Cardiac fibroblast (primary cell): ENCODE measurements at regions not wholly inside any gene's neighbourhood (a gene's known extent, or its start where the extent isn't known, plus 50 kb on each side); places are given as distances from the start of the nearest gene placed in this dataset.

Experiments
- DNase-seq, 2 donors: peaks; one replicate each; pipeline versions ENCODE4 v3.0.0 to v3.0.0-alpha.2; 2010; ENCODE audit warnings: low read depth in 2 of 2
- H3K4me3 ChIP-seq, 2 donors: replicated peaks in 1 of 2; 1 replicate in 1 of 2; 2 replicates in 1 of 2; pipeline ENCODE4 v1.5.1; 2011; ENCODE audit warnings: low read depth in 2 of 2, low read length in 2 of 2, mild to moderate bottlenecking in 2 of 2, moderate library complexity in 1 of 2
- CTCF ChIP-seq: IDR thresholded peaks from one replicate; pipeline ENCODE4 v1.5.1; 2011; ENCODE audit warnings: low read depth, mild to moderate bottlenecking, low read length, inconsistent platforms

DNA sequence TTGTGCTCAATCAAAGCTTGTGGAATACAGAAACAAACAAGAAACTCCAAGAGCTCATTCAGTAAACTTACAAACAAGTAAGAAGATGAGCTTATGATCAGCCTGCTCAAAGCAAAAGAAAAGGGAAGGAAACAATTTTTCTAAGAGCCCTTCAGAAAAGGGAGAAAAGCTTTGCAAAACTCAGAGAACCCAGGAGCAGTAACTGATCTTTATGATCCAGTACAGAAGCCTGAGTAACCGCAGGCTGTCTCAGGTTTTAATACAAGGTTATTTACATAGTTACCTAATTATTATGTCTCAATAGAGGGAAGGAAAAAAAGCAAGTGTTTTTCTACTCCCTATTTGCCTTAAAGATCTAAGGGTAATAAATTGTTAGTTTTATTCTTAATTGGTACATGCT is 226.5 kb downstream of the MAFB start:
- no peak overlapping the region for H3K4me3 ChIP-seq
- no peak for DNase-seq
- TF ChIP-seq CTCF: no peak

DNA sequence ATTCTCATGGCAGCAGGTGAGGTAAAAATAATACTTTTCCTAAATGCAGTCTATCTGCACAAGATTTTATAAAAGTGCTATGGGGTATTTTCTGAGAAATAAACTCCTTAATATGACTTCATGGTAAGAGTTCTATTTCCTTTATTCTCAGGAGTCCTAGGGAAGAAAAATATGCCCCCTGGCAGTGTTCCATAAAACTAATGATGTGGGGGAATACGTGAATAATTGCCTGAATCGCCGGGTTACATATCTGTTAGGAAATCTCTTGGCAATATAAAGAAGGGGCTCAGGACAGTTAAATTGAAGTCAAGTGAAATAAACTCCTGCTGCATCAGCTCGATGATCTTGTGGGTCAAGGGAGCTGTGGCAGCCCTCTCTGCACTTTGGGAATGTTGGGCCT is 229.7 kb downstream of the MAFB start:
- no peak for DNase-seq
- no peak overlapping the region for H3K4me3 ChIP-seq
- TF ChIP-seq CTCF: no peak

DNA sequence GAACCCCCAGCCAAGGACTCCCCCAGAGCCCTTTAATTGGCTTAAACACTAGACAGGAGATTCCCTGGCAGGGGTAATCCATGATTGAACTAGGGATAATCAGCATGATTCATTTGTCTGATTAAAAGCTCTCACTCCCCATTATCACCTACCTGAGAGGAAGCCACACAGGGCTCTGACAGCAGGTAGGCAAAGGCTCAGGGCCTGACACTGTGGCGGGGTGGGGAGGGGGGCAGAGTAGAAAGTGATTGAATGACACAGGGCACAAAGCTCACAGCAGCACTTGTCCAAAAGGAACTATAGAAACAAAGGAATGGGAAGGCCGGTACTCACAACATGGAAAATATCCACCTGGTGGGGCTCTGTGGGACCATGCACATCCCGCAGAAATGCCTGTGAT is 231.6 kb downstream of the MAFB start:
- DNase-seq: no peak
- no peak for TF ChIP-seq CTCF
- no peak overlapping the region for H3K4me3 ChIP-seq

- no peak for TF ChIP-seq CTCF
- no peak overlapping the region for H3K4me3 ChIP-seq
Measured at GRCh38 chr20:40452758-40453157, 236.3 kb downstream of the MAFB start.

DNA sequence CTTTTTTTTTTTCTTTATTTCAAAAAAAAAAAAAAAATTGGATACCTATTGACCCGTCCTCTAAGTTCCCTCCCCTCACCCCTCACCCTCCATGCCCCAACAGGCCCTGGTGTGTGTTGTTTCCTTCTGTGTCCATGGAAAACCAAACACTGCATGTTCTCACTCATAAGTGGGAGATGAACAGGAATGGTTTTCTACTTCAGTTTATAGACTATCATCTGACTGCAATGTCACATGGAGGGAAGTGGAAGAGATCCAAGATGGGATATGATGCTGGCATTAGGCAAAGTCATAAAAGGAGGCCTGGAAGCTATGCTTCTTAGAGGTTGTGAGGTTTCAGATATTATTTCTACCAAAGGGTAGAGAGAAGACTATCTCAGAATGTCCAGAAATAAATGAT is 237.5 kb downstream of the MAFB start:
- TF ChIP-seq CTCF: no peak
- no peak for DNase-seq
- H3K4me3 ChIP-seq: no peak overlapping the region

More at GRCh38 chr20:40452758-40453157, 236.3 kb downstream of the MAFB start:
- DNase-seq: no peak

GRCh38 chr20:40449974-40450616 is 238.9 kb downstream of the MAFB start:
- TF ChIP-seq CTCF: no peak

DNA sequence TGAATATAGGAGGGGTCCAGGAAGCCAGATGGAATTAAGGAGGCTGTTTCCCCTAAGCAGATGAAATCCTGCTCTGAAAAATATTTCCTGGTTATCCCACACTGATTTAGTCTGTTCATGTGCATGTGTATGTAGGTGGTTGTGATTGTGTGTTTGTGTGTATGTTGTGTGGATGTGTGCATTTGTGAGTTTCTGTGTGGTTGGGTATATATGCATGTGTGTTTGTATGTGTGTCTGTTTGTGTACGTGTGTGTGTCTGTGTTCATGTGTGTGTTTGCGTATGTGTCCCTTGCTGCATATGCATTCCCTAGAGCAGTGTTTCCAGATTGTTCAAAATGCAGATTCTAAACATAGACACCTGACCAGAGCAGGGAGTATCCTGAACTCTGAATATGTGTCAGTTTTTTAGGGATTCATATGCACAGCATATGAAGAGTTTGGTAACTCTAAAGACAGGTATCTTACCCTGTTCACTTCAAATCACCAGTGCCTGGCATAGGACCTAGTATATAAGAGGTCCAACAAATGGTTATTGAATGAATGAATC is 239.8 kb downstream of the MAFB start:
- no peak for TF ChIP-seq CTCF
- H3K4me3 ChIP-seq: no peak overlapping the region
- DNase-seq: no peak

More at GRCh38 chr20:40449974-40450616, 238.9 kb downstream of the MAFB start:
- DNase-seq: no peak
- no peak overlapping the region for H3K4me3 ChIP-seq
